Natural killer cell (primary cell): ENCODE measurements at regions not wholly inside any gene's neighbourhood (a gene's known extent, or its start where the extent isn't known, plus 50 kb on each side); places are given as distances from the start of the nearest gene placed in this dataset.

Experiments
- ATAC-seq, 3 donors: fragments of 150-1000 bp in 2 of 3; fragments of 200-7000 bp in 1 of 3; cut with Tn5 transposase; 1 replicate in 1 of 3; 2 replicates in 2 of 3; pipeline ENCODE4 v1.10.0; 2021; ENCODE audit warnings: mild to moderate bottlenecking in 2 of 3, moderate library complexity in 2 of 3
- DNase-seq, 2 donors: peaks; one replicate each; pipeline versions ENCODE4 v3.0.0 to v3.0.0-alpha.2; 2013 to 2021; ENCODE audit warnings: mixed read lengths in 1 of 2
- H3K27ac ChIP-seq: one replicate; pipeline ENCODE4 v1.5.1; 2013; ENCODE audit warnings: mild to moderate bottlenecking, low read length
- H3K27me3 ChIP-seq: one replicate; pipeline ENCODE4 v1.6.1; 2013; ENCODE audit warnings: low read length; ENCODE audit not compliant: control insufficient read depth, insufficient read depth
- H3K36me3 ChIP-seq: one replicate; pipeline ENCODE4 v1.6.1; 2013; ENCODE audit warnings: low read length; ENCODE audit not compliant: control insufficient read depth, insufficient read depth
- H3K4me1 ChIP-seq: one replicate; pipeline ENCODE4 v1.6.1; 2013; ENCODE audit warnings: low read length; ENCODE audit not compliant: control insufficient read depth, insufficient read depth
- H3K4me3 ChIP-seq: one replicate; pipeline ENCODE4 v1.5.1; 2013; ENCODE audit warnings: low read length
- H3K9me3 ChIP-seq: one replicate; pipeline ENCODE4 v1.6.1; 2013; ENCODE audit warnings: low read length; ENCODE audit not compliant: control insufficient read depth, insufficient read depth
- H3K27ac Mint-ChIP-seq, 2 donors: one replicate each; pipeline ENCODE4 v1.8.0; 2022; ENCODE audit warnings: mild to moderate bottlenecking in 2 of 2, mixed read lengths in 2 of 2, moderate library complexity in 1 of 2
- H3K27me3 Mint-ChIP-seq, 2 donors: one replicate each; pipeline ENCODE4 v1.8.0; 2022; ENCODE audit warnings: low read depth in 2 of 2, mixed read lengths in 2 of 2
- H3K36me3 Mint-ChIP-seq: one replicate; pipeline ENCODE4 v1.8.0; 2022; ENCODE audit warnings: mixed read lengths
- H3K4me1 Mint-ChIP-seq, 2 donors: one replicate each; pipeline ENCODE4 v1.8.0; 2022; ENCODE audit warnings: mixed read lengths in 2 of 2
- H3K4me3 Mint-ChIP-seq: one replicate; pipeline ENCODE4 v1.8.0; 2022; ENCODE audit warnings: mild to moderate bottlenecking, moderate library complexity, mixed read lengths
- H3K9me3 Mint-ChIP-seq, 2 donors: one replicate each; pipeline ENCODE4 v1.8.0; 2022; ENCODE audit warnings: mixed read lengths in 2 of 2
- CTCF ChIP-seq: fragments of 200-600 bp; IDR thresholded peaks from one replicate; pipeline ENCODE4 v1.8.0; 2022; ENCODE audit warnings: antibody characterized with exemption
- WGBS: methylation state at CpG from one replicate; pipeline ENCODE4 v1.1.7; 2013; ENCODE audit warnings: missing lambda C conversion rate; ENCODE audit not compliant: insufficient coverage; 5-methylcytosine and 5-hydroxymethylcytosine counted together
- intact Hi-C: fragments of 100-400 bp; cut with micrococcal nuclease; formaldehyde crosslinking; loops from one replicate; pipeline ENCODE4 v1.14.2; 2022

GRCh38 chr18:1045658-1046057, 141.0 kb downstream of the ADCYAP1 start:
- Mint-ChIP-seq H3K27me3 (no peaks in the 10 kb centered on the region), H3K9me3 (peaks cover 3 to 7% of the 10 kb centered on the region in 2 donors), H3K36me3 (no peaks in the 10 kb centered on the region), H3K4me1 (no peaks in the 10 kb centered on the region), H3K4me3 (no peak overlapping the region), H3K27ac (no peak overlapping the region)
- no peak for ATAC-seq
- no peak for DNase-seq
- no peak overlapping the region for H3K4me3 ChIP-seq
- no peaks in the 10 kb centered on the region for H3K9me3 ChIP-seq
- H3K4me1 ChIP-seq: no peaks in the 10 kb centered on the region
- no peaks in the 10 kb centered on the region for H3K27me3 ChIP-seq
- H3K27ac ChIP-seq: no peak overlapping the region
- 20% methylated on average over 4 of the region's 4 CpGs for WGBS
- no peaks in the 10 kb centered on the region for H3K36me3 ChIP-seq
- intact Hi-C loops: no loop called here
- TF ChIP-seq CTCF: no peak

GRCh38 chr18:1047406-1047805, 142.7 kb downstream of the ADCYAP1 start:
- intact Hi-C loops: loop anchor here (1.0 kb wide), 1 partner anchor 12 kb away; no protein-coding TSS in a partner anchor
- ATAC-seq (no peak), DNase-seq (no peak)
- H3K36me3 Mint-ChIP-seq: no peaks in the 10 kb centered on the region
- Histone ChIP-seq H3K4me3 (no peak overlapping the region), H3K4me1 (no peaks in the 10 kb centered on the region), H3K36me3 (no peaks in the 10 kb centered on the region), H3K27ac (no peak overlapping the region), H3K9me3 (no peaks in the 10 kb centered on the region), H3K27me3 (no peaks in the 10 kb centered on the region)
- peaks cover under 1 to 6% of the 10 kb centered on the region in 2 donors for H3K9me3 Mint-ChIP-seq
- H3K27ac Mint-ChIP-seq: no peak overlapping the region
- H3K4me3 Mint-ChIP-seq: no peak overlapping the region
- 90% methylated on average over 4 of the region's 5 CpGs for WGBS
- H3K4me1 Mint-ChIP-seq: no peaks in the 10 kb centered on the region
- no peak for TF ChIP-seq CTCF
- no peaks in the 10 kb centered on the region for H3K27me3 Mint-ChIP-seq

GRCh38 chr18:1048032-1048431, 143.4 kb downstream of the ADCYAP1 start:
- no peaks in the 10 kb centered on the region for H3K27me3 Mint-ChIP-seq

More at GRCh38 chr18:1048032-1048431, 143.4 kb downstream of the ADCYAP1 start:
- 100% methylated on average over 1 of the region's 4 CpGs for WGBS
- no peaks in the 10 kb centered on the region for H3K9me3 ChIP-seq
- no peak overlapping the region for H3K4me3 Mint-ChIP-seq
- DNase-seq: no peak
- no peak overlapping the region for H3K4me3 ChIP-seq
- ATAC-seq: no peak
- peaks cover 0 to 6% of the 10 kb centered on the region in 2 donors for H3K9me3 Mint-ChIP-seq
- TF ChIP-seq CTCF: no peak
- intact Hi-C loops: no loop called here
- no peaks in the 10 kb centered on the region for H3K36me3 Mint-ChIP-seq
- no peaks in the 10 kb centered on the region for H3K4me1 ChIP-seq
- H3K27me3 ChIP-seq: no peaks in the 10 kb centered on the region
- no peak overlapping the region for H3K27ac Mint-ChIP-seq
- no peak overlapping the region for H3K27ac ChIP-seq
- H3K36me3 ChIP-seq: no peaks in the 10 kb centered on the region
- no peaks in the 10 kb centered on the region for H3K4me1 Mint-ChIP-seq
